Suprapubic skin (tissue), 4 donors: ENCODE measurements at regions not wholly inside any gene's neighbourhood (a gene's known extent, or its start where the extent isn't known, plus 50 kb on each side); places are given as distances from the start of the nearest gene placed in this dataset.

Experiments used
- EP300 ChIP-seq: sonication (generic); formaldehyde crosslinking; IDR thresholded peaks from one replicate; pipeline ENCODE4 v1.6.1; 2017; ENCODE audit warnings: antibody characterized with exemption
- POLR2A ChIP-seq, 2 donors: fragments of 450-650 bp; IDR thresholded peaks; one replicate each; pipeline ENCODE4 v1.6.1; 2017; ENCODE audit warnings: antibody characterized with exemption in 2 of 2, mild to moderate bottlenecking in 2 of 2, moderate library complexity in 2 of 2
- POLR2AphosphoS5 ChIP-seq, 3 donors: sonication (generic); formaldehyde crosslinking; IDR thresholded peaks; one replicate each; pipeline ENCODE4 v1.6.1; 2017; ENCODE audit warnings: antibody characterized with exemption in 3 of 3
- TF ChIP-seq, protein P1 (sequence below), 2 donors: fragments of 200-600 bp in 1 of 2; fragments of 450-650 bp in 1 of 2; sonication (generic) in 1 of 2; IDR thresholded peaks; one replicate each; pipeline ENCODE4 v1.5.1; 2016 to 2019; ENCODE audit warnings: antibody characterized with exemption in 2 of 2, mild to moderate bottlenecking in 1 of 2, moderate library complexity in 1 of 2

DNA sequence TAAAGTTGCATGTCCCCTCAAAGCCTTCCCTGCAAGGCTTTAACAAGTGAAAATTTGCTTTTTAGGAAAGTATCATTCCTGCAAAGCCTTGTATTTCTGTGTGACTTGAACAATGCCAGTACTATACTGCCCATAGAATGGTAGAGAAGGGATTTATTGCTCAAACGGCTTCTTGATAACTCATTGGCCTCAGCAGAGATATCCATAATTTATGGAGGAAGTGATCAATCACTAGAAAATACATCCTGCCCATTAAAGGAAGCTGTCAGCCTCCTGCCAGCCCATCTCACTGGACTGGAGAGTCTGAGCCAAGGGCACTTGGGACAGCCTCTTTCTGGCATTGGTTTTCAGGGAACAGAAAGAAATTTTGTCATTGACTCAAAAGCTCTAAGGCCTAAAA, 152.6 kb downstream of the XPNPEP1 start:
- no peak for TF ChIP-seq POLR2A (IDR thresholded peaks at IDR 0.05)
- TF ChIP-seq, protein P1, sequence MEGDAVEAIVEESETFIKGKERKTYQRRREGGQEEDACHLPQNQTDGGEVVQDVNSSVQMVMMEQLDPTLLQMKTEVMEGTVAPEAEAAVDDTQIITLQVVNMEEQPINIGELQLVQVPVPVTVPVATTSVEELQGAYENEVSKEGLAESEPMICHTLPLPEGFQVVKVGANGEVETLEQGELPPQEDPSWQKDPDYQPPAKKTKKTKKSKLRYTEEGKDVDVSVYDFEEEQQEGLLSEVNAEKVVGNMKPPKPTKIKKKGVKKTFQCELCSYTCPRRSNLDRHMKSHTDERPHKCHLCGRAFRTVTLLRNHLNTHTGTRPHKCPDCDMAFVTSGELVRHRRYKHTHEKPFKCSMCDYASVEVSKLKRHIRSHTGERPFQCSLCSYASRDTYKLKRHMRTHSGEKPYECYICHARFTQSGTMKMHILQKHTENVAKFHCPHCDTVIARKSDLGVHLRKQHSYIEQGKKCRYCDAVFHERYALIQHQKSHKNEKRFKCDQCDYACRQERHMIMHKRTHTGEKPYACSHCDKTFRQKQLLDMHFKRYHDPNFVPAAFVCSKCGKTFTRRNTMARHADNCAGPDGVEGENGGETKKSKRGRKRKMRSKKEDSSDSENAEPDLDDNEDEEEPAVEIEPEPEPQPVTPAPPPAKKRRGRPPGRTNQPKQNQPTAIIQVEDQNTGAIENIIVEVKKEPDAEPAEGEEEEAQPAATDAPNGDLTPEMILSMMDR (IDR thresholded peaks at IDR 0.05) = no peak
- TF ChIP-seq POLR2AphosphoS5 (IDR thresholded peaks at IDR 0.05) = no peak
- no peak for TF ChIP-seq EP300
